GM23338 (cell line): ENCODE measurements at regions not wholly inside any gene's neighbourhood (a gene's known extent, or its start where the extent isn't known, plus 50 kb on each side); places are given as distances from the start of the nearest gene placed in this dataset.

Experiments
- ATAC-seq: fragments of 200-7000 bp; cut with Tn5 transposase; 3 replicates; pipeline ENCODE4 v1.9.1; 2020
- DNase-seq: peaks from one replicate; pipeline ENCODE4 v3.0.0-alpha.2; 2015; ENCODE audit warnings: low spot score
- H2AFZ ChIP-seq: fragments of 200-600 bp; sonication (generic); 2 replicates; pipeline ENCODE4 v1.8.0; 2016; ENCODE audit warnings: antibody characterized with exemption, mild to moderate bottlenecking, moderate library complexity
- H3F3A ChIP-seq: fragments of 200-600 bp; sonication (generic); replicated peaks from 2 replicates; pipeline ENCODE4 v1.8.0; 2017; ENCODE audit warnings: antibody characterized with exemption, mixed run types, low read depth
- H3K27ac ChIP-seq: fragments of 200-600 bp; sonication (generic); 2 replicates; pipeline ENCODE4 v1.6.1; 2016; ENCODE audit warnings: low read depth
- H3K27me3 ChIP-seq: fragments of 200-600 bp; sonication (generic); 2 replicates; pipeline ENCODE4 v1.8.0; 2016; ENCODE audit warnings: mild to moderate bottlenecking, mixed run types, moderate library complexity; ENCODE audit not compliant: insufficient read depth
- H3K36me3 ChIP-seq: fragments of 200-600 bp; sonication (generic); 2 replicates; pipeline ENCODE4 v1.8.0; 2016; ENCODE audit warnings: mild to moderate bottlenecking; ENCODE audit not compliant: insufficient read depth
- H3K4me1 ChIP-seq: fragments of 200-600 bp; sonication (generic); 2 replicates; pipeline ENCODE4 v1.8.0; 2016; ENCODE audit warnings: mild to moderate bottlenecking, moderate library complexity; ENCODE audit not compliant: insufficient read depth
- H3K4me2 ChIP-seq: fragments of 200-600 bp; sonication (generic); 2 replicates; pipeline ENCODE4 v1.7.1; 2017; ENCODE audit warnings: mixed run types
- H3K4me3 ChIP-seq: fragments of 200-600 bp; sonication (generic); 2 replicates; pipeline ENCODE4 v1.6.1; 2016; ENCODE audit warnings: mixed run types
- H3K79me2 ChIP-seq: fragments of 200-600 bp; sonication (generic); replicated peaks from 2 replicates; pipeline ENCODE4 v1.8.0; 2017; ENCODE audit warnings: mild to moderate bottlenecking; ENCODE audit not compliant: insufficient read depth
- H3K9me2 ChIP-seq: fragments of 200-600 bp; sonication (generic); 2 replicates; pipeline ENCODE4 v1.8.0; 2017; ENCODE audit not compliant: insufficient read depth
- H4K20me1 ChIP-seq: fragments of 200-600 bp; sonication (generic); replicated peaks from 2 replicates; pipeline ENCODE4 v1.8.0; 2017; ENCODE audit warnings: mild to moderate bottlenecking; ENCODE audit not compliant: insufficient read depth
- H3K27ac Mint-ChIP-seq: 2 replicates; pipeline ENCODE4 v1.8.0; 2020; ENCODE audit warnings: inconsistent platforms, mild to moderate bottlenecking, moderate library complexity, mixed read lengths
- H3K27me3 Mint-ChIP-seq: 3 replicates; pipeline ENCODE4 v1.8.0; 2022; ENCODE audit warnings: low read depth, mild to moderate bottlenecking, moderate library complexity, mixed read lengths, inconsistent platforms; ENCODE audit not compliant: insufficient read depth, poor library complexity
- H3K36me3 Mint-ChIP-seq: 3 replicates; pipeline ENCODE4 v1.8.0; 2021; ENCODE audit warnings: low read depth, mild to moderate bottlenecking, inconsistent platforms, moderate library complexity, mixed read lengths
- H3K4me1 Mint-ChIP-seq: 3 replicates; pipeline ENCODE4 v1.8.0; 2020; ENCODE audit warnings: mild to moderate bottlenecking, inconsistent platforms, mixed read lengths
- H3K4me3 Mint-ChIP-seq: 3 replicates; pipeline ENCODE4 v1.8.0; 2021; ENCODE audit warnings: moderate library complexity, mild to moderate bottlenecking, inconsistent platforms, mixed read lengths
- H3K9me3 Mint-ChIP-seq: 3 replicates; pipeline ENCODE4 v1.8.0; 2020; ENCODE audit warnings: moderate library complexity, mild to moderate bottlenecking, inconsistent platforms, mixed read lengths
- CREB1 ChIP-seq: fragments of 250-450 bp; sonication (Bioruptor Pico); IDR thresholded peaks from 2 replicates; pipeline ENCODE4 v1.5.0; 2020; ENCODE audit warnings: low read depth, mild to moderate bottlenecking, moderate library complexity
- EZH2 ChIP-seq: fragments of 200-600 bp; sonication (generic); IDR thresholded peaks from one replicate; pipeline ENCODE4 v1.8.0; 2017; ENCODE audit warnings: antibody characterized with exemption, mild to moderate bottlenecking, low read depth; ENCODE audit not compliant: unreplicated experiment
- EZH2phosphoT487 ChIP-seq: fragments of 200-600 bp; sonication (generic); IDR thresholded peaks from one replicate; pipeline ENCODE4 v1.8.1; 2018; ENCODE audit warnings: antibody characterized with exemption; ENCODE audit not compliant: unreplicated experiment
- JUNB ChIP-seq: IDR thresholded peaks from one replicate; pipeline ENCODE4 v1.6.1; 2016; ENCODE audit warnings: antibody characterized with exemption; ENCODE audit not compliant: unreplicated experiment
- NANOG ChIP-seq: IDR thresholded peaks from 2 replicates; pipeline ENCODE4 v1.6.1; 2016; ENCODE audit warnings: antibody characterized with exemption, borderline replicate concordance
- POLR2AphosphoS5 ChIP-seq: IDR thresholded peaks from 2 replicates; pipeline ENCODE4 v1.6.1; 2016; ENCODE audit warnings: antibody characterized with exemption, low read depth
- STAT1 ChIP-seq: IDR thresholded peaks from one replicate; pipeline ENCODE4 v1.6.1; 2016; ENCODE audit warnings: antibody characterized with exemption; ENCODE audit not compliant: unreplicated experiment
- ZNF114 ChIP-seq: fragments of 250-450 bp; sonication (Bioruptor Pico); IDR thresholded peaks from 2 replicates; pipeline ENCODE4 v1.5.0; 2020; ENCODE audit warnings: mild to moderate bottlenecking, moderate library complexity
- ZNF331 ChIP-seq: fragments of 250-450 bp; sonication (Bioruptor Pico); IDR thresholded peaks from 2 replicates; pipeline ENCODE4 v1.5.0; 2020; ENCODE audit warnings: low read depth, mild to moderate bottlenecking, moderate library complexity
- TF ChIP-seq, protein P1 (sequence below): IDR thresholded peaks from 2 replicates; pipeline ENCODE4 v1.6.1; 2016; ENCODE audit warnings: antibody characterized with exemption
- TF ChIP-seq, protein P2 (sequence below), 2 experiments: fragments of 200-600 bp in 1 of 2; sonication (generic) in 1 of 2; conservative IDR thresholded peaks; 2 replicates each; pipeline versions ENCODE4 v1.5.1 to v1.6.1; 2016 to 2017; ENCODE audit warnings: antibody characterized with exemption in 2 of 2, low read depth in 2 of 2, mild to moderate bottlenecking in 2 of 2, moderate library complexity in 1 of 2
- TF ChIP-seq, protein P3 (sequence below): IDR thresholded peaks from one replicate; pipeline ENCODE4 v1.6.1; 2018; ENCODE audit warnings: antibody characterized with exemption; ENCODE audit not compliant: unreplicated experiment
- TF ChIP-seq, protein P4 (sequence below): fragments of 250-450 bp; sonication (Bioruptor Pico); IDR thresholded peaks from 2 replicates; pipeline ENCODE4 v1.5.0; 2020; ENCODE audit warnings: mild to moderate bottlenecking, moderate library complexity

DNA sequence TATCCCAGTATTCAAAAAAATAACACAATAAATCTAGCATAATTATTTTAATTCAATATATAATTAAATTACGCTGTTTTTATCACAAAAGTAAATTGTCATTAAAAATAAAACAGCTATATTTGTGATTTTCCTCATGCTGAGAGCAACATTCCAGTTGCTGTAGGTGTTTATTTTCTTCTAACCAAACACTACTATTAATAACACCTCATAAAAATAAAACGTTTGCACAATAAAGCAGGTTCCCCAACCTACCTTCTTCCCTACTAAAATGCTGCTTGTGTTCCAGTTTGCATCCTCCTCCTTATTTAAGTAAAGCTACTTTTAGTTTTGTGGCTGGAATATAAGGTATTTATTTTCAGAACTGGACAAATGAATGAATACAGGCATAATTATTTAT is 108.2 kb upstream of the LGSN start:
- H3K4me3 Mint-ChIP-seq, result no peak overlapping the region

More for the DNA sequence above, 108.2 kb upstream of the LGSN start:
- TF ChIP-seq, protein P1, sequence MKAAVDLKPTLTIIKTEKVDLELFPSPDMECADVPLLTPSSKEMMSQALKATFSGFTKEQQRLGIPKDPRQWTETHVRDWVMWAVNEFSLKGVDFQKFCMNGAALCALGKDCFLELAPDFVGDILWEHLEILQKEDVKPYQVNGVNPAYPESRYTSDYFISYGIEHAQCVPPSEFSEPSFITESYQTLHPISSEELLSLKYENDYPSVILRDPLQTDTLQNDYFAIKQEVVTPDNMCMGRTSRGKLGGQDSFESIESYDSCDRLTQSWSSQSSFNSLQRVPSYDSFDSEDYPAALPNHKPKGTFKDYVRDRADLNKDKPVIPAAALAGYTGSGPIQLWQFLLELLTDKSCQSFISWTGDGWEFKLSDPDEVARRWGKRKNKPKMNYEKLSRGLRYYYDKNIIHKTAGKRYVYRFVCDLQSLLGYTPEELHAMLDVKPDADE, result no peak
- no peak for TF ChIP-seq STAT1
- TF ChIP-seq, protein P2, sequence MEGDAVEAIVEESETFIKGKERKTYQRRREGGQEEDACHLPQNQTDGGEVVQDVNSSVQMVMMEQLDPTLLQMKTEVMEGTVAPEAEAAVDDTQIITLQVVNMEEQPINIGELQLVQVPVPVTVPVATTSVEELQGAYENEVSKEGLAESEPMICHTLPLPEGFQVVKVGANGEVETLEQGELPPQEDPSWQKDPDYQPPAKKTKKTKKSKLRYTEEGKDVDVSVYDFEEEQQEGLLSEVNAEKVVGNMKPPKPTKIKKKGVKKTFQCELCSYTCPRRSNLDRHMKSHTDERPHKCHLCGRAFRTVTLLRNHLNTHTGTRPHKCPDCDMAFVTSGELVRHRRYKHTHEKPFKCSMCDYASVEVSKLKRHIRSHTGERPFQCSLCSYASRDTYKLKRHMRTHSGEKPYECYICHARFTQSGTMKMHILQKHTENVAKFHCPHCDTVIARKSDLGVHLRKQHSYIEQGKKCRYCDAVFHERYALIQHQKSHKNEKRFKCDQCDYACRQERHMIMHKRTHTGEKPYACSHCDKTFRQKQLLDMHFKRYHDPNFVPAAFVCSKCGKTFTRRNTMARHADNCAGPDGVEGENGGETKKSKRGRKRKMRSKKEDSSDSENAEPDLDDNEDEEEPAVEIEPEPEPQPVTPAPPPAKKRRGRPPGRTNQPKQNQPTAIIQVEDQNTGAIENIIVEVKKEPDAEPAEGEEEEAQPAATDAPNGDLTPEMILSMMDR (conservative IDR thresholded peaks at IDR 0.05; ENCODE audit: low read depth in 2 of 2), result no peak
- TF ChIP-seq, protein P3, sequence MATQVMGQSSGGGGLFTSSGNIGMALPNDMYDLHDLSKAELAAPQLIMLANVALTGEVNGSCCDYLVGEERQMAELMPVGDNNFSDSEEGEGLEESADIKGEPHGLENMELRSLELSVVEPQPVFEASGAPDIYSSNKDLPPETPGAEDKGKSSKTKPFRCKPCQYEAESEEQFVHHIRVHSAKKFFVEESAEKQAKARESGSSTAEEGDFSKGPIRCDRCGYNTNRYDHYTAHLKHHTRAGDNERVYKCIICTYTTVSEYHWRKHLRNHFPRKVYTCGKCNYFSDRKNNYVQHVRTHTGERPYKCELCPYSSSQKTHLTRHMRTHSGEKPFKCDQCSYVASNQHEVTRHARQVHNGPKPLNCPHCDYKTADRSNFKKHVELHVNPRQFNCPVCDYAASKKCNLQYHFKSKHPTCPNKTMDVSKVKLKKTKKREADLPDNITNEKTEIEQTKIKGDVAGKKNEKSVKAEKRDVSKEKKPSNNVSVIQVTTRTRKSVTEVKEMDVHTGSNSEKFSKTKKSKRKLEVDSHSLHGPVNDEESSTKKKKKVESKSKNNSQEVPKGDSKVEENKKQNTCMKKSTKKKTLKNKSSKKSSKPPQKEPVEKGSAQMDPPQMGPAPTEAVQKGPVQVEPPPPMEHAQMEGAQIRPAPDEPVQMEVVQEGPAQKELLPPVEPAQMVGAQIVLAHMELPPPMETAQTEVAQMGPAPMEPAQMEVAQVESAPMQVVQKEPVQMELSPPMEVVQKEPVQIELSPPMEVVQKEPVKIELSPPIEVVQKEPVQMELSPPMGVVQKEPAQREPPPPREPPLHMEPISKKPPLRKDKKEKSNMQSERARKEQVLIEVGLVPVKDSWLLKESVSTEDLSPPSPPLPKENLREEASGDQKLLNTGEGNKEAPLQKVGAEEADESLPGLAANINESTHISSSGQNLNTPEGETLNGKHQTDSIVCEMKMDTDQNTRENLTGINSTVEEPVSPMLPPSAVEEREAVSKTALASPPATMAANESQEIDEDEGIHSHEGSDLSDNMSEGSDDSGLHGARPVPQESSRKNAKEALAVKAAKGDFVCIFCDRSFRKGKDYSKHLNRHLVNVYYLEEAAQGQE, result no peak
- no peak for TF ChIP-seq NANOG
- TF ChIP-seq ZNF114 (CRISPR knock-in tag), result no peak
- TF ChIP-seq POLR2AphosphoS5, result no peak
- no peak for TF ChIP-seq JUNB
- no peak for TF ChIP-seq EZH2
- TF ChIP-seq CREB1, result no peak
- no peak for TF ChIP-seq EZH2phosphoT487
- TF ChIP-seq, protein P4, sequence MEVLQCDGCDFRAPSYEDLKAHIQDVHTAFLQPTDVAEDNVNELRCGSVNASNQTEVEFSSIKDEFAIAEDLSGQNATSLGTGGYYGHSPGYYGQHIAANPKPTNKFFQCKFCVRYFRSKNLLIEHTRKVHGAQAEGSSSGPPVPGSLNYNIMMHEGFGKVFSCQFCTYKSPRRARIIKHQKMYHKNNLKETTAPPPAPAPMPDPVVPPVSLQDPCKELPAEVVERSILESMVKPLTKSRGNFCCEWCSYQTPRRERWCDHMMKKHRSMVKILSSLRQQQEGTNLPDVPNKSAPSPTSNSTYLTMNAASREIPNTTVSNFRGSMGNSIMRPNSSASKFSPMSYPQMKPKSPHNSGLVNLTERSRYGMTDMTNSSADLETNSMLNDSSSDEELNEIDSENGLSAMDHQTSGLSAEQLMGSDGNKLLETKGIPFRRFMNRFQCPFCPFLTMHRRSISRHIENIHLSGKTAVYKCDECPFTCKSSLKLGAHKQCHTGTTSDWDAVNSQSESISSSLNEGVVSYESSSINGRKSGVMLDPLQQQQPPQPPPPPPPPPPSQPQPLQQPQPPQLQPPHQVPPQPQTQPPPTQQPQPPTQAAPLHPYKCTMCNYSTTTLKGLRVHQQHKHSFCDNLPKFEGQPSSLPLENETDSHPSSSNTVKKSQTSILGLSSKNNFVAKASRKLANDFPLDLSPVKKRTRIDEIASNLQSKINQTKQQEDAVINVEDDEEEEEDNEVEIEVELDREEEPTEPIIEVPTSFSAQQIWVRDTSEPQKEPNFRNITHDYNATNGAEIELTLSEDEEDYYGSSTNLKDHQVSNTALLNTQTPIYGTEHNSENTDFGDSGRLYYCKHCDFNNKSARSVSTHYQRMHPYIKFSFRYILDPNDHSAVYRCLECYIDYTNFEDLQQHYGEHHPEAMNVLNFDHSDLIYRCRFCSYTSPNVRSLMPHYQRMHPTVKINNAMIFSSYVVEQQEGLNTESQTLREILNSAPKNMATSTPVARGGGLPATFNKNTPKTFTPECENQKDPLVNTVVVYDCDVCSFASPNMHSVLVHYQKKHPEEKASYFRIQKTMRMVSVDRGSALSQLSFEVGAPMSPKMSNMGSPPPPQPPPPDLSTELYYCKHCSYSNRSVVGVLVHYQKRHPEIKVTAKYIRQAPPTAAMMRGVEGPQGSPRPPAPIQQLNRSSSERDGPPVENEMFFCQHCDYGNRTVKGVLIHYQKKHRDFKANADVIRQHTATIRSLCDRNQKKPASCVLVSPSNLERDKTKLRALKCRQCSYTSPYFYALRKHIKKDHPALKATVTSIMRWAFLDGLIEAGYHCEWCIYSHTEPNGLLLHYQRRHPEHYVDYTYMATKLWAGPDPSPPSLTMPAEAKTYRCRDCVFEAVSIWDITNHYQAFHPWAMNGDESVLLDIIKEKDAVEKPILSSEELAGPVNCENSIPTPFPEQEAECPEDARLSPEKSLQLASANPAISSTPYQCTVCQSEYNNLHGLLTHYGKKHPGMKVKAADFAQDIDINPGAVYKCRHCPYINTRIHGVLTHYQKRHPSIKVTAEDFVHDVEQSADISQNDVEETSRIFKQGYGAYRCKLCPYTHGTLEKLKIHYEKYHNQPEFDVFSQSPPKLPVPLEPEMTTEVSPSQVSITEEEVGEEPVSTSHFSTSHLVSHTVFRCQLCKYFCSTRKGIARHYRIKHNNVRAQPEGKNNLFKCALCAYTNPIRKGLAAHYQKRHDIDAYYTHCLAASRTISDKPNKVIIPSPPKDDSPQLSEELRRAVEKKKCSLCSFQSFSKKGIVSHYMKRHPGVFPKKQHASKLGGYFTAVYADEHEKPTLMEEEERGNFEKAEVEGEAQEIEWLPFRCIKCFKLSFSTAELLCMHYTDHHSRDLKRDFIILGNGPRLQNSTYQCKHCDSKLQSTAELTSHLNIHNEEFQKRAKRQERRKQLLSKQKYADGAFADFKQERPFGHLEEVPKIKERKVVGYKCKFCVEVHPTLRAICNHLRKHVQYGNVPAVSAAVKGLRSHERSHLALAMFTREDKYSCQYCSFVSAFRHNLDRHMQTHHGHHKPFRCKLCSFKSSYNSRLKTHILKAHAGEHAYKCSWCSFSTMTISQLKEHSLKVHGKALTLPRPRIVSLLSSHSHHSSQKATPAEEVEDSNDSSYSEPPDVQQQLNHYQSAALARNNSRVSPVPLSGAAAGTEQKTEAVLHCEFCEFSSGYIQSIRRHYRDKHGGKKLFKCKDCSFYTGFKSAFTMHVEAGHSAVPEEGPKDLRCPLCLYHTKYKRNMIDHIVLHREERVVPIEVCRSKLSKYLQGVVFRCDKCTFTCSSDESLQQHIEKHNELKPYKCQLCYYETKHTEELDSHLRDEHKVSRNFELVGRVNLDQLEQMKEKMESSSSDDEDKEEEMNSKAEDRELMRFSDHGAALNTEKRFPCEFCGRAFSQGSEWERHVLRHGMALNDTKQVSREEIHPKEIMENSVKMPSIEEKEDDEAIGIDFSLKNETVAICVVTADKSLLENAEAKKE, result no peak
- TF ChIP-seq ZNF331 (CRISPR knock-in tag), result no peak
- Histone ChIP-seq H2AFZ (no peak overlapping the region), H3K79me2 (no peaks in the 10 kb centered on the region), H3K9me2 (no peaks in the 10 kb centered on the region), H3K27me3 (no peaks in the 10 kb centered on the region), H3F3A (no peaks in the 10 kb centered on the region), H3K36me3 (no peaks in the 10 kb centered on the region), H3K4me3 (no peak overlapping the region), H3K4me2 (no peak overlapping the region), H4K20me1 (no peaks in the 10 kb centered on the region), H3K27ac (no peak overlapping the region), H3K4me1 (no peaks in the 10 kb centered on the region)
- H3K27ac Mint-ChIP-seq, result no peak overlapping the region
- no peaks in the 10 kb centered on the region for H3K4me1 Mint-ChIP-seq
- no peak for DNase-seq
- no peaks in the 10 kb centered on the region for H3K27me3 Mint-ChIP-seq
- H3K36me3 Mint-ChIP-seq, result no peaks in the 10 kb centered on the region
- ATAC-seq, result no peak
- peaks cover 19% of the 10 kb centered on the region; the same call in 2 of the 3 replicates for H3K9me3 Mint-ChIP-seq
